Neuronal stem cell (in vitro differentiated cells): ENCODE measurements at regions not wholly inside any gene's neighbourhood (a gene's known extent, or its start where the extent isn't known, plus 50 kb on each side); places are given as distances from the start of the nearest gene placed in this dataset.

Experiments
- DNase-seq: peaks from one replicate; pipeline ENCODE4 v3.0.0-alpha.2; 2013; ENCODE audit warnings: low spot score
- H2AFZ ChIP-seq: one replicate; pipeline ENCODE4 v1.6.1; 2013; ENCODE audit warnings: mild to moderate bottlenecking, low read length, inconsistent platforms
- H2AK5ac ChIP-seq: 2 replicates; pipeline ENCODE4 v1.6.1; 2013; ENCODE audit warnings: low read depth, mild to moderate bottlenecking, inconsistent platforms, low read length, moderate library complexity, mixed read lengths
- H2BK120ac ChIP-seq: 2 replicates; pipeline ENCODE4 v1.6.1; 2013; ENCODE audit warnings: low read depth, mild to moderate bottlenecking, inconsistent platforms, low read length, moderate library complexity, mixed read lengths
- H2BK12ac ChIP-seq: one replicate; pipeline ENCODE4 v1.6.1; 2013; ENCODE audit warnings: low read length, inconsistent platforms
- H2BK15ac ChIP-seq: 2 replicates; pipeline ENCODE4 v1.6.1; 2013; ENCODE audit warnings: mild to moderate bottlenecking, low read length, inconsistent platforms, mixed read lengths
- H2BK5ac ChIP-seq: one replicate; pipeline ENCODE4 v1.6.1; 2013; ENCODE audit warnings: inconsistent platforms, mild to moderate bottlenecking, low read length, moderate library complexity
- H3K14ac ChIP-seq: one replicate; pipeline ENCODE4 v1.6.1; 2013; ENCODE audit warnings: low read length, inconsistent platforms
- H3K18ac ChIP-seq: 2 replicates; pipeline ENCODE4 v1.6.1; 2013; ENCODE audit warnings: low read length, inconsistent platforms
- H3K23ac ChIP-seq: 2 replicates; pipeline ENCODE4 v1.6.1; 2013; ENCODE audit warnings: low read depth, mild to moderate bottlenecking, mixed read lengths, low read length, inconsistent platforms; ENCODE audit not compliant: poor library complexity
- H3K27ac ChIP-seq: replicated peaks from 3 replicates; pipeline ENCODE4 v1.5.1; 2013; ENCODE audit warnings: low read length, inconsistent platforms
- H3K27me3 ChIP-seq, 3 experiments: 2 replicates each; pipeline ENCODE4 v1.6.1; 2013; ENCODE audit warnings: low read length in 3 of 3, mild to moderate bottlenecking in 2 of 3, inconsistent platforms in 1 of 3, low read depth in 1 of 3, mixed read lengths in 1 of 3, moderate library complexity in 1 of 3; ENCODE audit not compliant: control insufficient read depth in 3 of 3, insufficient read depth in 3 of 3
- H3K36me3 ChIP-seq, 2 donors: replicated peaks in 1 of 2; 2 replicates each; pipeline ENCODE4 v1.6.1; 2013; ENCODE audit warnings: low read length in 2 of 2; ENCODE audit not compliant: control insufficient read depth in 2 of 2, insufficient read depth in 2 of 2
- H3K4ac ChIP-seq: 2 replicates; pipeline ENCODE4 v1.6.1; 2013; ENCODE audit warnings: inconsistent platforms, mild to moderate bottlenecking, low read length, moderate library complexity
- H3K4me1 ChIP-seq, 2 donors: 1 replicate in 1 of 2; 2 replicates in 1 of 2; pipeline ENCODE4 v1.6.1; 2013; ENCODE audit warnings: low read length in 2 of 2, low read depth in 1 of 2; ENCODE audit not compliant: control insufficient read depth in 2 of 2, insufficient read depth in 1 of 2
- H3K4me2 ChIP-seq: one replicate; pipeline ENCODE4 v1.6.1; 2013; ENCODE audit warnings: mild to moderate bottlenecking, low read length, inconsistent platforms; ENCODE audit not compliant: insufficient read depth, poor library complexity, severe bottlenecking
- H3K4me3 ChIP-seq, 2 donors: 2 replicates each; pipeline ENCODE4 v1.5.1; 2013; ENCODE audit warnings: low read length in 2 of 2, mild to moderate bottlenecking in 2 of 2, inconsistent platforms in 1 of 2, moderate library complexity in 1 of 2
- H3K79me1 ChIP-seq: one replicate; pipeline ENCODE4 v1.6.1; 2013; ENCODE audit warnings: low read depth, mild to moderate bottlenecking, inconsistent platforms, low read length, moderate library complexity
- H3K9ac ChIP-seq: one replicate; pipeline ENCODE4 v1.6.1; 2013; ENCODE audit warnings: mild to moderate bottlenecking, low read depth, low read length, inconsistent platforms; ENCODE audit not compliant: poor library complexity
- H3K9me3 ChIP-seq, 2 donors: replicated peaks in 1 of 2; 2 replicates each; pipeline versions ENCODE3 to v1.6.1; 2013; ENCODE audit warnings: low read length in 2 of 2, mild to moderate bottlenecking in 2 of 2, inconsistent platforms in 1 of 2, low read depth in 1 of 2, mixed read lengths in 1 of 2, moderate library complexity in 1 of 2; ENCODE audit not compliant: control insufficient read depth in 2 of 2, insufficient read depth in 1 of 2
- H4K8ac ChIP-seq: one replicate; pipeline ENCODE4 v1.6.1; 2013; ENCODE audit warnings: low read depth, mild to moderate bottlenecking, inconsistent platforms, low read length, moderate library complexity
- H4K91ac ChIP-seq: one replicate; pipeline ENCODE4 v1.6.1; 2013; ENCODE audit warnings: low read length, low read depth, mild to moderate bottlenecking, inconsistent platforms; ENCODE audit not compliant: poor library complexity
- WGBS, 2 donors: extraction: QIAGEN DNeasy Blood & Tissue Kit; methylation state at CpG; one replicate each; pipeline ENCODE4 v1.1.7; 2013; ENCODE audit warnings: missing lambda C conversion rate in 2 of 2, mixed read lengths in 1 of 2; ENCODE audit not compliant: insufficient read length in 2 of 2, insufficient replicate concordance in 1 of 2; ENCODE audit errors: extremely low coverage in 2 of 2; 5-methylcytosine and 5-hydroxymethylcytosine counted together

GRCh38 chr4:23040539-23040938 is 347.8 kb downstream of the GBA3 start:
- no peak overlapping the region for H3K4me3 ChIP-seq
- H4K91ac ChIP-seq = no peak overlapping the region
- H3K4me1 ChIP-seq = peaks cover 0 to 2% of the 10 kb centered on the region in 2 donors
- no peak overlapping the region for H3K14ac ChIP-seq
- H3K9ac ChIP-seq = no peak overlapping the region
- H3K4me2 ChIP-seq = no peak overlapping the region
- no peak overlapping the region for H2BK15ac ChIP-seq
- no peak overlapping the region for H3K27ac ChIP-seq
- no peak overlapping the region for H2BK120ac ChIP-seq
- H3K79me1 ChIP-seq = no peaks in the 10 kb centered on the region
- no peak for DNase-seq
- no CpG with 5 or more reads among the region's 1 CpG for WGBS, 2 donors
- H2AFZ ChIP-seq = no peak overlapping the region
- no peak overlapping the region for H2BK12ac ChIP-seq
- no peaks in the 10 kb centered on the region for H3K9me3 ChIP-seq
- no peaks in the 10 kb centered on the region for H3K36me3 ChIP-seq
- H2AK5ac ChIP-seq = no peak overlapping the region
- no peak overlapping the region for H3K18ac ChIP-seq
- H3K27me3 ChIP-seq = no peaks in the 10 kb centered on the region
- no peak overlapping the region for H3K23ac ChIP-seq
- no peak overlapping the region for H2BK5ac ChIP-seq
- no peak overlapping the region for H3K4ac ChIP-seq
- no peak overlapping the region for H4K8ac ChIP-seq

GRCh38 chr4:23039818-23040217 is 347.1 kb downstream of the GBA3 start:
- H3K27ac ChIP-seq = no peak overlapping the region
- WGBS, 2 donors = no CpG with 5 or more reads among the region's 1 CpG

GRCh38 chr4:23038626-23039491 is 346.1 kb downstream of the GBA3 start:
- WGBS, 2 donors = no CpG with 5 or more reads among the region's 5 CpGs
- Histone ChIP-seq H2AFZ (no peak overlapping the region), H3K4me2 (no peak overlapping the region), H3K4me3 (no peak overlapping the region), H2BK15ac (no peak overlapping the region), H3K4ac (no peak overlapping the region), H3K18ac (no peak overlapping the region), H3K79me1 (no peaks in the 10 kb centered on the region), H4K91ac (no peak overlapping the region), H3K36me3 (no peaks in the 10 kb centered on the region), H2BK5ac (no peak overlapping the region), H3K27ac (no peak overlapping the region), H3K23ac (no peak overlapping the region), H3K4me1 (peaks cover 0 to 2% of the 10 kb centered on the region in 2 donors), H2AK5ac (no peak overlapping the region), H3K9me3 (no peaks in the 10 kb centered on the region), H3K14ac (no peak overlapping the region), H4K8ac (no peak overlapping the region), H2BK120ac (no peak overlapping the region), H2BK12ac (no peak overlapping the region), H3K9ac (no peak overlapping the region), H3K27me3 (no peaks in the 10 kb centered on the region)
- DNase-seq = no peak

More at GRCh38 chr4:23039818-23040217, 347.1 kb downstream of the GBA3 start:
- H2BK12ac ChIP-seq = no peak overlapping the region
- no peaks in the 10 kb centered on the region for H3K79me1 ChIP-seq
- no peak overlapping the region for H3K14ac ChIP-seq
- no peak overlapping the region for H3K4ac ChIP-seq
- H2BK120ac ChIP-seq = no peak overlapping the region
- H3K4me2 ChIP-seq = no peak overlapping the region
- H2AFZ ChIP-seq = peak overlapping the region; percentile 61
- H3K18ac ChIP-seq = no peak overlapping the region
- H2AK5ac ChIP-seq = no peak overlapping the region
- no peaks in the 10 kb centered on the region for H3K36me3 ChIP-seq
- no peak overlapping the region for H2BK5ac ChIP-seq
- H3K9me3 ChIP-seq = no peaks in the 10 kb centered on the region
- no peak overlapping the region for H2BK15ac ChIP-seq
- H4K8ac ChIP-seq = no peak overlapping the region
- no peaks in the 10 kb centered on the region for H3K27me3 ChIP-seq
- H4K91ac ChIP-seq = no peak overlapping the region
- H3K4me1 ChIP-seq = peaks cover 0 to 2% of the 10 kb centered on the region in 2 donors
- H3K4me3 ChIP-seq = no peak overlapping the region
- H3K9ac ChIP-seq = no peak overlapping the region
- no peak overlapping the region for H3K23ac ChIP-seq
- no peak for DNase-seq

GRCh38 chr4:23036921-23037495 is 344.3 kb downstream of the GBA3 start:
- no peaks in the 10 kb centered on the region for H3K27me3 ChIP-seq
- H3K23ac ChIP-seq = no peak overlapping the region
- no peaks in the 10 kb centered on the region for H3K9me3 ChIP-seq
- no peak overlapping the region for H3K18ac ChIP-seq
- H3K79me1 ChIP-seq = no peaks in the 10 kb centered on the region
- H3K4me2 ChIP-seq = no peak overlapping the region
- H2BK15ac ChIP-seq = no peak overlapping the region
- H2AFZ ChIP-seq = no peak overlapping the region
- DNase-seq = no peak
- no peak overlapping the region for H4K91ac ChIP-seq
- no CpG with 5 or more reads among the region's 10 CpGs for WGBS, 2 donors
- no peak overlapping the region for H3K14ac ChIP-seq
- peaks cover 0 to 2% of the 10 kb centered on the region in 2 donors for H3K4me1 ChIP-seq
- H3K4ac ChIP-seq = no peak overlapping the region
- no peak overlapping the region for H2AK5ac ChIP-seq
- H3K36me3 ChIP-seq = no peaks in the 10 kb centered on the region
- no peak overlapping the region for H4K8ac ChIP-seq
- H3K9ac ChIP-seq = no peak overlapping the region
- H3K27ac ChIP-seq = no peak overlapping the region
- no peak overlapping the region for H2BK5ac ChIP-seq
- H3K4me3 ChIP-seq = no peak overlapping the region
- no peak overlapping the region for H2BK120ac ChIP-seq
- no peak overlapping the region for H2BK12ac ChIP-seq
